ENCODE measurements at regions not wholly inside any gene's neighbourhood (a gene's known extent, or its start where the extent isn't known, plus 50 kb on each side); places are given as distances from the start of the nearest gene placed in this dataset.

GRCh38 chr7:70856901-70857630 lies 274.9 kb upstream of the GALNT17 start (continued):
- TF ChIP-seq CTCF (IDR thresholded peaks at IDR 0.05; ENCODE audit: control extremely low read depth in 1 of 3, insufficient read depth in 1 of 3, low read depth in 1 of 3, low read length in 3 of 3) (peak; percentile 63 to 78 (median 73)), NANOG (IDR thresholded peaks at IDR 0.05; ENCODE audit: insufficient read depth, low read depth, low read length, poor library complexity, severe bottlenecking) (no peak), TEAD4 (IDR thresholded peaks at IDR 0.05; ENCODE audit: low read depth, low read length) (no peak), TBP (IDR thresholded peaks at IDR 0.05; ENCODE audit: low read depth, low read length) (no peak), TAF7 (optimal IDR thresholded peaks at IDR 0.05; ENCODE audit: borderline replicate concordance, low read depth, low read length) (no peak), ZNF274 (IDR thresholded peaks at IDR 0.05; ENCODE audit: borderline replicate concordance, extremely low read depth, low read length) (no peak), MAX (IDR thresholded peaks at IDR 0.05) (peak; percentile 1; the same call in 1 of the 2 replicates), KDM4A (IDR thresholded peaks at IDR 0.05; ENCODE audit: low read depth, low read length, severe bottlenecking) (no peak), FOSL1 (IDR thresholded peaks at IDR 0.05; ENCODE audit: insufficient read depth, low read depth, low read length) (no peak), USF2 (IDR thresholded peaks at IDR 0.05; ENCODE audit: low read length) (no peak), RXRA (IDR thresholded peaks at IDR 0.05; ENCODE audit: insufficient read depth, low read depth, low read length) (no peak), ASH2L (IDR thresholded peaks at IDR 0.05; ENCODE audit: low read length) (no peak), SP2 (IDR thresholded peaks at IDR 0.05; ENCODE audit: low read length) (no peak), RAD21 (IDR thresholded peaks at IDR 0.05 in 1 of 2, conservative IDR thresholded peaks at IDR 0.05 in 1 of 2; ENCODE audit: low read depth in 2 of 2, low read length in 2 of 2) (peak; percentile 99 to 100), CTBP2 (IDR thresholded peaks at IDR 0.05; ENCODE audit: borderline replicate concordance, insufficient read depth, insufficient read length, low read length) (no peak), SP1 (IDR thresholded peaks at IDR 0.05; ENCODE audit: low read depth, low read length) (no peak), CREB1 (IDR thresholded peaks at IDR 0.05) (no peak), JUN (IDR thresholded peaks at IDR 0.05; ENCODE audit: low read depth, low read length) (no peak), JUND (IDR thresholded peaks at IDR 0.05; ENCODE audit: low read length) (no peak), EZH2 (IDR thresholded peaks at IDR 0.05; ENCODE audit: low read depth, low read length, severe bottlenecking) (no peak), RFX5 (IDR thresholded peaks at IDR 0.05; ENCODE audit: borderline replicate concordance, low read depth, low read length) (no peak)

Measured in H1 (cell line).